Activated CD8-positive, alpha-beta memory T cell treated with anti-CD3 and anti-CD28 coated beads, Interleukin-2, amount 50 U/mL, for 48 hours (primary cell): ENCODE measurements at regions not wholly inside any gene's neighbourhood (a gene's known extent, or its start where the extent isn't known, plus 50 kb on each side); places are given as distances from the start of the nearest gene placed in this dataset.

Experiments
- DNase-seq: peaks from one replicate; pipeline ENCODE4 v3.0.0-alpha.2; 2020

GRCh38 chr1:200354243-200354642, 55.6 kb downstream of the ZNF281 start:
- DNase-seq: no peak

- no peak for DNase-seq
These were observed 56.6 kb downstream of the ZNF281 start for GRCh38 chr1:200353232-200353631.

GRCh38 chr1:200351826-200352549, 57.8 kb downstream of the ZNF281 start:
- no peak for DNase-seq

GRCh38 chr1:200351425-200351824, 58.4 kb downstream of the ZNF281 start:
- DNase-seq: no peak

- no peak for DNase-seq
These were observed 63.1 kb downstream of the ZNF281 start for GRCh38 chr1:200346700-200347099.

GRCh38 chr1:200345520-200345919, 64.3 kb downstream of the ZNF281 start:
- DNase-seq: no peak

- no peak for DNase-seq
These were observed 66.0 kb downstream of the ZNF281 start for GRCh38 chr1:200343874-200344273.

- DNase-seq: no peak
These were observed 67.1 kb downstream of the ZNF281 start for GRCh38 chr1:200342511-200343311.

- no peak for DNase-seq
These were observed 71.4 kb downstream of the ZNF281 start for GRCh38 chr1:200338451-200338850.

- no peak for DNase-seq
These were observed 72.0 kb downstream of the ZNF281 start for GRCh38 chr1:200337831-200338230.

GRCh38 chr1:200337410-200337809, 72.4 kb downstream of the ZNF281 start:
- no peak for DNase-seq

- DNase-seq: no peak
These were observed 72.9 kb downstream of the ZNF281 start for GRCh38 chr1:200336901-200337391.

- DNase-seq: no peak
These were observed 73.6 kb downstream of the ZNF281 start for GRCh38 chr1:200336101-200336845.

GRCh38 chr1:200334661-200335256, 75.1 kb downstream of the ZNF281 start:
- DNase-seq: no peak

- no peak for DNase-seq
These were observed 76.5 kb downstream of the ZNF281 start for GRCh38 chr1:200333329-200333728.

- no peak for DNase-seq
These were observed 77.1 kb downstream of the ZNF281 start for GRCh38 chr1:200332716-200333115.

GRCh38 chr1:200330741-200331428, 79.0 kb downstream of the ZNF281 start:
- DNase-seq: no peak

GRCh38 chr1:200329208-200329882, 80.5 kb downstream of the ZNF281 start:
- no peak for DNase-seq

- no peak for DNase-seq
These were observed 81.5 kb downstream of the ZNF281 start for GRCh38 chr1:200328379-200328778.

- DNase-seq: no peak
These were observed 85.9 kb downstream of the ZNF281 start for GRCh38 chr1:200323856-200324400.

- DNase-seq: no peak
These were observed 90.7 kb downstream of the ZNF281 start for GRCh38 chr1:200319148-200319547.
